Urinary bladder (tissue), 3 donors: ENCODE measurements at regions not wholly inside any gene's neighbourhood (a gene's known extent, or its start where the extent isn't known, plus 50 kb on each side); places are given as distances from the start of the nearest gene placed in this dataset.

Source experiments
- DNase-seq: peaks from one replicate; pipeline ENCODE4 v3.0.0-alpha.2; 2015; ENCODE audit errors: extremely low spot score
- H3K27ac ChIP-seq: one replicate; pipeline ENCODE4 v1.5.1; 2013; ENCODE audit warnings: low read depth, mild to moderate bottlenecking, moderate library complexity
- H3K36me3 ChIP-seq: one replicate; pipeline ENCODE4 v1.6.1; 2013; ENCODE audit warnings: mild to moderate bottlenecking, moderate library complexity; ENCODE audit not compliant: insufficient read depth
- H3K4me1 ChIP-seq: one replicate; pipeline ENCODE4 v1.6.1; 2013; ENCODE audit warnings: mild to moderate bottlenecking, moderate library complexity; ENCODE audit not compliant: insufficient read depth
- H3K4me3 ChIP-seq: one replicate; pipeline ENCODE4 v1.5.1; 2013; ENCODE audit warnings: low read depth, low read length
- WGBS: extraction: QIAGEN DNeasy Blood & Tissue Kit; methylation state at CpG from one replicate; pipeline ENCODE4 v1.1.7; 2013; 5-methylcytosine and 5-hydroxymethylcytosine counted together
- donor health status: healthy with polysubstance abuse.
- donor health status: healthy.

DNA sequence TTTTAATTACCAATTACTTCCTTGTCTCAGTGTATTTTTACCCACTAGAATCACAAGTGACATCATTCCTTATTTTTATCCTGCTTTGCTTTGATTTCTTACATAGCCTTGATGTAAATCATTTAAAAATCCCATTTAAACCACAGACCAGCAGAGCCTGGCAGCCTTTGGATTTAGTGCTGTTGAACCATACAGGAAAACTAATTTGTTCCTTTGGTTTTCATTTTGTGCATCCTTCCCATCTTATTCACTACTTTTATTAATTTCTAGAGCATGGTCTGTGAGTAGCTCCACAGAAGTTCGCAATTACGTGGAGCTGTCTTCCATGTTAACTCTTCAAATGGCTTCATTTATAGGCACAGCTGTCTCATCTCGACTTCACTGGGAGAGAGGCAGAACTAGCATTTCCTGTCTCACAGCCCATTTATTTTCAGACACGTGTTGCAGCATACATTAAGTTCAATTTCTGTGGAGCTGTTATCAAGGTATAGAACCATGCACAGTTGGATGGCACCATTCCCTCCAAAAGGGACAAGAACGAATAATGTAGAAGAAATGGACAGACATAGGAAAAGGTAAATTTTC lies 235.3 kb downstream of the MRPL39 start:
- 37% methylated on average over 5 of the region's 5 CpGs for WGBS
- no peak overlapping the region for H3K27ac ChIP-seq
- no peaks in the 10 kb centered on the region for H3K36me3 ChIP-seq
- DNase-seq, result no peak
- no peak overlapping the region for H3K4me3 ChIP-seq
- H3K4me1 ChIP-seq, result no peaks in the 10 kb centered on the region

DNA sequence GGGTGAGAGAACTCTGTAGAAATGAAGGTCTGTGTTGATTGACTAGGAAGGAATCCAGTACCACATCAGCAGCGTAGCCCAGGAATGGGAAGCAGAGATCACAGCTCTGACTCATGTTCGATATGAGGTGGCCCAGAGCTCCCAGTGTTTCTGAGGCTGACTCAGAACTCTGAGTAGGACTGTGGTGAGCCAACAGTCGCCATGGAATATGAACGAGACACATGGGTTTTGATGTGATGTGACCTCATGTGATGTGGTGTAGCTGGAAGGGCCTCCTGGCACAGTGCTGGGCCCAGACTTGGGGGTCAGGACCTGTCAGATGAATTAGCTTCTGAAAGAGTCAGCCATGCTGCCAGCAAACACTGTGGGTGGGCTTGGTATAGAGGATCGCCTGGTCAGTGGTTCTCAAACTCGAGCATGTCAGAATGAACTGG lies 237.0 kb downstream of the MRPL39 start:
- Histone ChIP-seq H3K36me3 (no peaks in the 10 kb centered on the region), H3K4me3 (no peak overlapping the region), H3K27ac (no peak overlapping the region), H3K4me1 (no peaks in the 10 kb centered on the region)
- DNase-seq, result no peak
- 73% methylated on average over 6 of the region's 6 CpGs for WGBS

DNA sequence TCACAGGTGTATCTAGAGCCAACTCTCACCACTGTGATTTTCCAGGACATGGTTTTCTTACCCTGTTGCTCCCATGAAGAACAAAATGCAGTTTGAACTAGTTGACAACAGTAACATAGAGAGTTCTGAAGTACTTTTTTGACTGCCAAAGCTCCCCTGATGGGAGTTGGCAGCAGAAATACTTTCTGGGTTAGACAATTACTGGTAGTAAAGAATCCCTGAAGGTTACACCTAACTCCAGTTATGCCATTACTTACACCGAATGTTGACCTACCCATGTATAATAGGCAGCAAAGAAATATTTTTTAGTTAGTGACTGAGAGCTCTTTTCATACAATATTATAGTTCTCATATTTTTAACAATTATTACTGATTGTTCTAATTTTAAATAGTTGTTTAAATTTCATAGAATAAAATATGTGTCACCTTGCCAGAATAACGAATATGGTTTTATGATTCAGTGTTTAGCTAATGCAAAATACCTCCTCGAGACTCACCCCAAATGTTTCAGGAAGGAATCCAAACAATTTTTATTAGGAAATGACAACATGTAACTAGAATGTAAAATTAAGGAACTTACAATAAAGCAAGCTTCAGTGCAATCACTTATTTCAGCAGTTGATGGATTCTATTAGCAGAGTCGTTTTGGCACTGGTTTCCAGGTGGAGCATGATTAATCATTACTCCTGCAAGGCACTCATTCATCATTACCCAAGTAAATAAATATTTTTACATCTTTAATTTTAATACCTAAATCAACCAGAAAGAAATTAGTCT lies 237.6 kb downstream of the MRPL39 start:
- 47% methylated on average over 4 of the region's 4 CpGs for WGBS
- Histone ChIP-seq H3K27ac (no peak overlapping the region), H3K4me1 (no peaks in the 10 kb centered on the region), H3K36me3 (no peaks in the 10 kb centered on the region), H3K4me3 (no peak overlapping the region)
- no peak for DNase-seq

DNA sequence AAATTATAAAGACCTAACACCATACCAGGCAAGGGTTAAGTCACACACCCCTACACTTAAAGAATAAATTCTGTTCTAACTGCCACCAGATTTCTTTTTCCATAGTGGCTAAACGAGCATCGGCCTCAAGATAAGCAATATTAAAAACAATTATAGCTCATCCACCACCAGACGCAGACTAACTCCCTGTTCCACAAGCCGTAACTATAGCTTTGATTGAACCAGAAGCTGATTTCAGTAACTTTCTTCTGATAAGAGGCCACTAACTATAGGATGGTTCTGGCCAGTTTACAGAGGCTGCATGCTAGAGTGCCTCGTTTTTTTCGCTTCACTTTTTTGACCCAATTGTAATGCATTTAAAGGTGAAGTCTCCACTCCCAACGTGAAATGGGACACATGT lies 238.8 kb downstream of the MRPL39 start:
- H3K4me3 ChIP-seq, result no peak overlapping the region
- H3K27ac ChIP-seq, result no peak overlapping the region
- WGBS, result 70% methylated on average over 7 of the region's 7 CpGs
- H3K4me1 ChIP-seq, result no peaks in the 10 kb centered on the region
- no peak for DNase-seq
- H3K36me3 ChIP-seq, result no peaks in the 10 kb centered on the region

DNA sequence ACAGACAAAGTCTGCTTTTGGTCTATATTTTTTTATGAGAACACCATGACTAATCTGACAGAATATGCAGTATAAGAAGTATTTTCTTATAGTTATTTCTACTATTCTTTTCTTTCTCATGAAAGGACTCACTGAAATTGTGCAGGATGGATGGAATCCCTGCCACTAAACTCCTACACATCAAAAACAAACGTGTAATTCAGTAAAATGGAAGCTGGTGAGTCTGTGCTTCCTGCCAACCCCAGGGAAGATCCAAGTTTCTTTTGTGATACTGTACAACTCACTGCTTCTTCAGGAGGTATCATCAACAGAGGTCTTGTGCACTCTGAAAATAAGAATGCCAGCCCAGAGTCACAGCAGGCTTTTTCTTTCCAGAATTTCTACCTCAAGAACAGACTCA lies 241.2 kb downstream of the MRPL39 start:
- no peaks in the 10 kb centered on the region for H3K36me3 ChIP-seq
- DNase-seq, result no peak
- WGBS, result 33% methylated on average over 1 of the region's 1 CpG

DNA sequence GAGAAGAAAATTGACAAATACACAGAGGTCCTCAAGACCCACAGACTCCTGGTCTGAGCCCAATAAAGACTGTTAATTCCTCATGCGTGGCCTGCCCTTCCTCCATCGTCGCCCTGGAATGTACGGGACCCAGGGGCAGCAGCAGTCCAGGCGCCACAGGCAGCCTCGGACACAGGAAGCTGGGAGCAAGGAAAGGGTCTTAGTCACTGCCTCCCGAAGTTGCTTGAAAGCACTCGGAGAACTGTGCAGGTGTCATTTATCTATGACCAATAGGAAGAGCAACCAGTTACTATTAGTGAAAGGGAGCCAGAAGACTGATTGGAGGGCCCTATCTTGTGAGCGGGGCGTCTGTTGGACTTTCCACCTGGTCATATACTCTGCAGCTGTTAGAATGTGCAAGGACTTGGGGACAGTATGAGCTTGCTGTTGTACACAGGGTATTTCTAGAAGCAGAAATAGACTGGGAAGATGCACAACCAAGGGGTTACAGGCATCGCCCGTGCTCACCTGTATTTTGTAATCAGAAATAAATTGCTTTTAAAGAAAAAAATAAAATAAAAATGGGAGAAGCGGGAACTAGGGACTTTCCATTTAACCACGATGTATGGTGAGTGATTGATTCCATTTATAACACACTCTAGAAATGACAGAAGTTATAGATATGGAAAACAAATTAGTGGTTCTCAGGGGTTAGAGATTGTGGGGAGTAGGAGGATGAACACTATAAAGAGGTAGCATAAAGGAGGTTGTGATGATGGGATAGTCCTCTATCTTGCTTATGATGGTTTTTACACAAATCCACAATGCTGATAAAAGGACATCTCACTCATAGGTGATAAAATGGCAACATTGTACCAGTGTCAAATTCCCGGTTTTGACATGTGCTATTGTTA lies 244.7 kb downstream of the MRPL39 start:
- WGBS, result 88% methylated on average over 15 of the region's 15 CpGs
- no peak for DNase-seq
- H3K36me3 ChIP-seq, result no peaks in the 10 kb centered on the region
- no peaks in the 10 kb centered on the region for H3K4me1 ChIP-seq
- no peak overlapping the region for H3K27ac ChIP-seq
- no peak overlapping the region for H3K4me3 ChIP-seq

More for the DNA sequence above, 241.2 kb downstream of the MRPL39 start:
- H3K4me1 ChIP-seq, result no peaks in the 10 kb centered on the region
- no peak overlapping the region for H3K4me3 ChIP-seq
- H3K27ac ChIP-seq, result no peak overlapping the region

DNA sequence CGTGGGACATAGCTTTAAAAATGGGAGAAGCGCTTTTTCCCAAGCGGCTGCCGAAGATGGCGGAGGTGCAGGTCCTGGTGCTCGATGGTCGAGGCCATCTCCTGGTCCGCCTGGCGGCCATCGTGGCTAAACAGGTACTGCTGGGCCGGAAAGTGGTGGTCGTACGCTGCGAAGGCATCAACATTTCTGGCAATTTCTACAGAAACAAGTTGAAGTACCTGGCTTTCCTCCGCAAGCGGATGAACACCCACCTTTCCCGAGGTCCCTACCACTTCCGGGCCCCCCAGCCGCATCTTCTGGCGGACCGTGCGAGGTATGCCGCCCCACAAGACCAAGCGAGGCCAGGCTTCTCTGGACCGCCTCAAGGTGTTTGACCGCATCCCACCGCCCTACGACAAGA lies 245.5 kb downstream of the MRPL39 start:
- WGBS, result 97% methylated on average over 28 of the region's 28 CpGs
- Histone ChIP-seq H3K36me3 (no peaks in the 10 kb centered on the region), H3K4me3 (no peak overlapping the region), H3K27ac (no peak overlapping the region), H3K4me1 (no peaks in the 10 kb centered on the region)
- DNase-seq, result no peak

DNA sequence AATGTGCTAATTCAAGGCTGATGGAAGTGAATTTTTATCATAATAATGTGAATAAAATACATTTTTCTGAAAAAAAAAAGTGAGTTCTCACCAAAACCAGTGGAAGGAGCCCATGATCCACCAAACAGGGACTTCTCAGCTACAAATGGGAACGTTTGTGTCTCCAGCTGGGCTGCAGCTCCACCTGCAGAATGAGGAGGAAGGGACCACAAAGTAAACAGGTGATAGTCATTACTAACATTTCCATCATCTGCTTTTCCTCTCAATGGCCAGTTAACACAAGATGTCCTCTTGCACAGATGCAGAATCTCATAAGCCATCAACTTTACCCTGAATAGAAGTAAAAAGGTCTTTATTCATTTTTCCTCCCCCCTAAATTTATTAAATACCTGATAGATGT lies 246.2 kb downstream of the MRPL39 start:
- DNase-seq, result no peak
- 38% methylated on average over 1 of the region's 1 CpG for WGBS

DNA sequence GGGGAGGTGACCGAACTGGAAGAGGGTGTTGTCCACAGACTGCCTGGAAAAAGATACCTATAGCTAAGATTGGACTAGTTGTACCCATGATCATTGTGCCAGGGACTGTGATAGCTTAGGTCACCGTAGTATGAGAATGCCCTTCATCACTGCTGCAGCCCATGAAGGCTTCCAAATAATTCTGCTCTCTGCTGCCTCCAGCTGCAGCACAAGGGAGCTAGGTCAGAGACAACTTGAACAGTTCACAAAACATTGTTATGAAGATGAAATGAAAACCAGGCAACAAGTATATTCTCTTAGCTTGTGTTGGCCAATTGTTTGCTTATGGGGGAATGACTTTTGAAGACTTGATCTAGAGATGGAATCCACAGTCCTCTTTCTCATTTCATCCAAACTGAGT lies 246.7 kb downstream of the MRPL39 start:
- no peaks in the 10 kb centered on the region for H3K4me1 ChIP-seq
- no peak overlapping the region for H3K4me3 ChIP-seq
- DNase-seq, result no peak
- no peak overlapping the region for H3K27ac ChIP-seq
- 75% methylated on average over 2 of the region's 2 CpGs for WGBS
- H3K36me3 ChIP-seq, result no peaks in the 10 kb centered on the region

More for the DNA sequence above, 246.2 kb downstream of the MRPL39 start:
- Histone ChIP-seq H3K4me1 (no peaks in the 10 kb centered on the region), H3K36me3 (no peaks in the 10 kb centered on the region), H3K4me3 (no peak overlapping the region), H3K27ac (no peak overlapping the region)

DNA sequence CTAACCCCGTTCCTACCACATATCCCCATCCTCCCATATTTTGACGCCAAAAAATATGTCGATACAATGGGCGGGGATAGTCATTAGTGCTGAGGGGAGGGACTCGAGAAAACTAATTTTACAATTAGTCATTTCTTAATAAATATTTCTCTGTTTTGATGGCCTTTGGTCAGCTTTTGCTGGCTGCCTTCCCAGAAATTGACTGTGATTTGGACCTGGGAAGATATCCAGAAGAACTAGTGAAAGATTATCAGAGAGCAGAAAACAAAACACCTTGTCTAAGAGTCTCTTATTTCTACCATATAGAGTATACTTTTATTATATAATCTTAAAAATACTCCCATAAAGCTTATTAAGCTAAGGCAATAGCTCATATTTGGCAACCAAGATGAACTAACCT lies 247.6 kb downstream of the MRPL39 start:
- no peaks in the 10 kb centered on the region for H3K36me3 ChIP-seq
- WGBS, result 89% methylated on average over 5 of the region's 5 CpGs

DNA sequence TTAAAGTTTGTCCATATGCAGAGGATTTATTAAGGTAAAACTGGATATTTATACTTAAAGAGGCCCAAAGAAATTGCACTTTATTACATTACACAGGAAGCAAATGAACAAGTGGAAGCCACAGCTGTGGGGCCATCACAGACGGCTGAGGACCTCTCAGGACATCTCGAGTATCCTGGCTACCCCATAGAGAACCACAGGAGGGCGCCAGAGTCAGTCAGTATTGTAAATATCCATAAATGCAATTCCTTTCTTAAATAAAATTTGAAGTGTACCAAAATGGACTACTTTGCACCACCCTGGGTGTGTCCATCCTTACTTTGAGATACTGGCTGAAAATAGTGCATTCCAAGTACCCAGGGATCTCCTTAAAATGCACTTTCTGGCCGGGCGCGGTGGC lies 257.2 kb downstream of the MRPL39 start:
- Histone ChIP-seq H3K4me3 (no peak overlapping the region), H3K4me1 (no peaks in the 10 kb centered on the region), H3K27ac (no peak overlapping the region), H3K36me3 (no peaks in the 10 kb centered on the region)
- WGBS, result 77% methylated on average over 6 of the region's 6 CpGs
- no peak for DNase-seq

More for the DNA sequence above, 247.6 kb downstream of the MRPL39 start:
- DNase-seq, result no peak
- Histone ChIP-seq H3K4me1 (no peaks in the 10 kb centered on the region), H3K27ac (no peak overlapping the region), H3K4me3 (no peak overlapping the region)

DNA sequence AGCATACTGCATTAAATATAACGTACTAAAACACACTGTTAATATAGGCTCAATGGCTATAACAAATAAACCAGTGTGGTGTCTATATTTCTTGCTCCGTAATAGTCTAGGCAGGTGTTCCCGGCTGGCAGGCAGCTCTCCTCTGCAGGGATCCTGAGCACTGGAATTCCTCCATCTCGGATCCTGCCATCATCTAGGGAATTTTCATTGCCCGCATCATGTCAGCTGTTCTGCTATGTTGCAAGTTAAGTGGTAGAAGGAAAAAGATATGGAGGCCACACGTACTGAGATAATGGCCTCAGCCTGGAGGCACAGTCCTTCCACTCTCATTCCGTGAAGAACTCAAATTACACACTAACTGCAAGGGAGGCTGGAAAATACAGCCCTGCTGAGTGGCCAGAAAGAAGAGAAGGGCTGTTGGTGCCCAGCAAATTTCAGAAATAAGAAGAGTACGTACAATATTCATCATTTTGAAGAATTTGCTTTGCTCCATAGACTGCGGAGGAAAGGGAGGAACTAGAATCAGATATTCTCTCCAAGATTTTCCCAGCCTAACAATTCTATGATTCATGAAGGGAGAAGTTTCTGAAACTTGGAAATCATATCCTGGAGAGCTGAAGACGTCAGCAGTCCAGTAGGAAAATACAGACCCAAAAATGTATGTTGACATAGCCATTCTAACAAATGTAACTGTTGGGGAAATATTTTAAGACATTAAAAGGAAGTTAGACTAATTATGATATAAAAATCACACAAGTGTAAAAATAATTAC lies 263.3 kb downstream of the MRPL39 start:
- H3K27ac ChIP-seq, result no peak overlapping the region
- no peaks in the 10 kb centered on the region for H3K36me3 ChIP-seq
- 82% methylated on average over 10 of the region's 10 CpGs for WGBS
- no peak overlapping the region for H3K4me3 ChIP-seq
- no peaks in the 10 kb centered on the region for H3K4me1 ChIP-seq
- no peak for DNase-seq

DNA sequence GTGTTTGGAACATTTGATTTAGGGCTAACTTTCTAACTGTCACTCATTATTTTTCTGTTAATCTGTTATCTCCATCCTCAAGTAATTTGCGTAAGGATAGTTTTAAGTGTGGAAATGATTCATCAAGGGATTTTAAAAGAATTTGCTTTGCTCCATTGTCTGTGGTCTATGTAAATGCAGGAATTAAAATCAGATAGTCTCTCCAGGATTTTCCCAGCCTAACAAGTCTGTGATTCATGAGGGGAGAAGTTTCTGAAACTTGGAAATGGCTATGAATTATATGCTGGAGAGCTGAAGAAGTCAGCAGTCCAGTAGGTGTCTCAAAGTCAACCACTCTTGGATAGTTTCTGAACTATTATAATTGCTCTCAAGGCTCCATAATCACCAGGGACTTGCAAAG lies 264.5 kb downstream of the MRPL39 start:
- H3K4me1 ChIP-seq, result no peaks in the 10 kb centered on the region
- 90% methylated on average over 1 of the region's 1 CpG for WGBS
- no peaks in the 10 kb centered on the region for H3K36me3 ChIP-seq
- DNase-seq, result no peak
- no peak overlapping the region for H3K27ac ChIP-seq
- no peak overlapping the region for H3K4me3 ChIP-seq
